ENCODE measurements at regions not wholly inside any gene's neighbourhood (a gene's known extent, or its start where the extent isn't known, plus 50 kb on each side); places are given as distances from the start of the nearest gene placed in this dataset.

- TF ChIP-seq, protein P1, sequence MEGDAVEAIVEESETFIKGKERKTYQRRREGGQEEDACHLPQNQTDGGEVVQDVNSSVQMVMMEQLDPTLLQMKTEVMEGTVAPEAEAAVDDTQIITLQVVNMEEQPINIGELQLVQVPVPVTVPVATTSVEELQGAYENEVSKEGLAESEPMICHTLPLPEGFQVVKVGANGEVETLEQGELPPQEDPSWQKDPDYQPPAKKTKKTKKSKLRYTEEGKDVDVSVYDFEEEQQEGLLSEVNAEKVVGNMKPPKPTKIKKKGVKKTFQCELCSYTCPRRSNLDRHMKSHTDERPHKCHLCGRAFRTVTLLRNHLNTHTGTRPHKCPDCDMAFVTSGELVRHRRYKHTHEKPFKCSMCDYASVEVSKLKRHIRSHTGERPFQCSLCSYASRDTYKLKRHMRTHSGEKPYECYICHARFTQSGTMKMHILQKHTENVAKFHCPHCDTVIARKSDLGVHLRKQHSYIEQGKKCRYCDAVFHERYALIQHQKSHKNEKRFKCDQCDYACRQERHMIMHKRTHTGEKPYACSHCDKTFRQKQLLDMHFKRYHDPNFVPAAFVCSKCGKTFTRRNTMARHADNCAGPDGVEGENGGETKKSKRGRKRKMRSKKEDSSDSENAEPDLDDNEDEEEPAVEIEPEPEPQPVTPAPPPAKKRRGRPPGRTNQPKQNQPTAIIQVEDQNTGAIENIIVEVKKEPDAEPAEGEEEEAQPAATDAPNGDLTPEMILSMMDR (IDR thresholded peaks at IDR 0.05; ENCODE audit: poor library complexity), result no peak
- TF ChIP-seq EZH2phosphoT487 (IDR thresholded peaks at IDR 0.05; ENCODE audit: low read depth, severe bottlenecking, unreplicated experiment) (no peak), EZH2 (IDR thresholded peaks at IDR 0.05; ENCODE audit: borderline replicate concordance) (no peak)
These were observed 172.5 kb downstream of the SMAD2 start for GRCh38 chr18:47758000-47758399.

All from hepatocyte (in vitro differentiated cells).